K562 (cell line): ENCODE measurements at regions not wholly inside any gene's neighbourhood (a gene's known extent, or its start where the extent isn't known, plus 50 kb on each side); places are given as distances from the start of the nearest gene placed in this dataset.

Source experiments
- ATAC-seq: fragments of 200-7000 bp; cut with Tn5 transposase; 3 replicates; pipeline ENCODE4 v1.9.1; 2020; ENCODE audit warnings: moderate library complexity
- BruUV-seq: library from RNA; stranded (reverse); fragments of 400-500 nt; replicated peaks from 2 replicates; lab custom pipeline; 2021; lab: Mats Ljungman, UMichigan
- CTCF ChIA-PET: fragments of 300-600 bp; formaldehyde crosslinking; extraction: SDS; loops from one replicate; lab custom pipeline; 2021; ENCODE audit warnings: low intra/inter-chr PET ratio; lab: Yijun Ruan, JAX
- POLR2A ChIA-PET: fragments of 300-600, 350-650 bp; sonication (Branson Sonifier 250); formaldehyde crosslinking; extraction: SDS; loops from one replicate; lab custom pipeline; 2021; ENCODE audit warnings: antibody characterized with exemption, inconsistent platforms; lab: Yijun Ruan, JAX
- DNase-seq, 4 experiments: peaks; one replicate each; pipeline versions ENCODE4 v3.0.0 to v3.0.0-alpha.2; 2011 to 2018; ENCODE audit warnings: low spot score in 3 of 4, mixed read lengths in 3 of 4; ENCODE audit errors: extremely low read depth in 1 of 4
- FAIRE-seq: peaks from 2 replicates; lab custom pipeline; 2011; peaks lifted over from hg19 to GRCh38; lab: Jason Lieb, UNC
- H2AFZ ChIP-seq: 2 replicates; pipeline ENCODE4 v1.6.0; 2011; ENCODE audit warnings: low read depth, low read length, control low read depth, inconsistent platforms
- H3K27ac ChIP-seq: fragments of 200-600 bp; 3 replicates; pipeline ENCODE4 v1.8.0; 2011; ENCODE audit warnings: low read depth, mild to moderate bottlenecking, control low read depth, inconsistent platforms, low read length, moderate library complexity, mixed read lengths; ENCODE audit errors: extremely low read depth
- H3K27me3 ChIP-seq, 2 experiments: fragments of 300-600 bp in 1 of 2; 2 replicates in 1 of 2; 3 replicates in 1 of 2; pipeline versions ENCODE4 v1.6.0 to v1.8.0; 2011; ENCODE audit warnings: inconsistent platforms in 2 of 2, low read length in 2 of 2, mild to moderate bottlenecking in 1 of 2, mixed read lengths in 1 of 2, moderate library complexity in 1 of 2; ENCODE audit not compliant: control insufficient read depth in 2 of 2, insufficient read depth in 2 of 2
- H3K36me3 ChIP-seq: fragments of 300-600 bp; 3 replicates; pipeline ENCODE4 v1.8.0; 2011; ENCODE audit warnings: mild to moderate bottlenecking, low read length, inconsistent platforms; ENCODE audit not compliant: control insufficient read depth, insufficient read depth
- H3K4me1 ChIP-seq, 2 experiments: fragments of 200-600 bp in 1 of 2; replicated peaks in 1 of 2; 2 replicates in 1 of 2; 3 replicates in 1 of 2; pipeline versions ENCODE4 v1.5.1 to v1.8.0; 2011; ENCODE audit warnings: inconsistent platforms in 2 of 2, low read length in 2 of 2, mild to moderate bottlenecking in 1 of 2, mixed read lengths in 1 of 2, moderate library complexity in 1 of 2; ENCODE audit not compliant: control insufficient read depth in 2 of 2, insufficient read depth in 2 of 2
- H3K4me2 ChIP-seq: 2 replicates; pipeline ENCODE4 v1.6.1; 2011; ENCODE audit warnings: low read length, control low read depth, inconsistent platforms, mixed read lengths; ENCODE audit not compliant: insufficient read depth
- H3K4me3 ChIP-seq: fragments of 200-600 bp; sonication (generic), shearing (Covaris generic); 2 replicates; pipeline ENCODE4 v1.5.1; 2016; ENCODE audit warnings: control low read depth, inconsistent platforms
- H3K79me2 ChIP-seq: fragments of 200-600 bp; 3 replicates; pipeline ENCODE4 v1.8.0; 2011; ENCODE audit warnings: low read length, inconsistent platforms; ENCODE audit not compliant: control insufficient read depth, insufficient read depth
- H3K9ac ChIP-seq, 2 experiments: 2 replicates each; pipeline versions ENCODE4 v1.6.0 to v1.6.1; 2011; ENCODE audit warnings: low read depth in 2 of 2, low read length in 2 of 2, control low read depth in 1 of 2, inconsistent platforms in 1 of 2, mild to moderate bottlenecking in 1 of 2, mixed read lengths in 1 of 2; ENCODE audit not compliant: insufficient read depth in 1 of 2
- H3K9me1 ChIP-seq: one replicate; pipeline ENCODE4 v1.6.0; 2011; ENCODE audit warnings: inconsistent platforms, mild to moderate bottlenecking, low read length, moderate library complexity; ENCODE audit not compliant: control insufficient read depth, insufficient read depth
- H3K9me3 ChIP-seq: replicated peaks from 2 replicates; pipeline ENCODE4 v1.5.1; 2011; ENCODE audit warnings: low read depth, low read length, inconsistent platforms; ENCODE audit not compliant: control insufficient read depth, insufficient read depth
- H4K20me1 ChIP-seq: replicated peaks from 2 replicates; pipeline ENCODE4 v1.6.1; 2011; ENCODE audit warnings: low read length, inconsistent platforms, mixed read lengths; ENCODE audit not compliant: control insufficient read depth, insufficient read depth
- SIN3A ChIP-seq, 2 experiments: fragments of 150-350 bp in 1 of 2; IDR thresholded peaks; 2 replicates each; pipeline ENCODE4 v1.6.1; 2011 to 2016; ENCODE audit warnings: borderline replicate concordance in 2 of 2, low read depth in 2 of 2, low read length in 2 of 2, mild to moderate bottlenecking in 2 of 2, moderate library complexity in 2 of 2; ENCODE audit not compliant: control insufficient read depth in 1 of 2
- SRSF1 ChIP-seq: fragments of 200-400 bp; formaldehyde crosslinking; IDR thresholded peaks from 2 replicates; pipeline ENCODE4 v1.6.1; 2017; ENCODE audit warnings: mild to moderate bottlenecking, low read depth, low read length, moderate library complexity
- ZC3H8 ChIP-seq: fragments of 450-650 bp; IDR thresholded peaks from 2 replicates; pipeline ENCODE4 v1.6.1; 2017
- ZFPM2 ChIP-seq: fragments of 250-450 bp; sonication (Bioruptor Pico); IDR thresholded peaks from 2 replicates; pipeline ENCODE4 v1.5.1; 2022; ENCODE audit warnings: mild to moderate bottlenecking
- WGBS: fragments of 100-300 bp; shearing (Covaris generic); methylation state at CpG from one replicate; pipeline ENCODE4 v1.1.6; 2016; ENCODE audit warnings: low coverage, mixed read lengths; ENCODE audit not compliant: insufficient coverage; ENCODE audit errors: missing lambda C conversion rate; 5-methylcytosine and 5-hydroxymethylcytosine counted together
- in situ Hi-C: fragments of 300-500 bp; cut with MboI; formaldehyde crosslinking; loops from 4 replicates; pipeline ENCODE4 v1.15.0; 2018; ENCODE audit warnings: inconsistent platforms, mixed read lengths
- intact Hi-C: fragments of 100-400 bp; cut with micrococcal nuclease; formaldehyde crosslinking; loops from 2 replicates; pipeline ENCODE4 v1.14.2; 2022

DNA sequence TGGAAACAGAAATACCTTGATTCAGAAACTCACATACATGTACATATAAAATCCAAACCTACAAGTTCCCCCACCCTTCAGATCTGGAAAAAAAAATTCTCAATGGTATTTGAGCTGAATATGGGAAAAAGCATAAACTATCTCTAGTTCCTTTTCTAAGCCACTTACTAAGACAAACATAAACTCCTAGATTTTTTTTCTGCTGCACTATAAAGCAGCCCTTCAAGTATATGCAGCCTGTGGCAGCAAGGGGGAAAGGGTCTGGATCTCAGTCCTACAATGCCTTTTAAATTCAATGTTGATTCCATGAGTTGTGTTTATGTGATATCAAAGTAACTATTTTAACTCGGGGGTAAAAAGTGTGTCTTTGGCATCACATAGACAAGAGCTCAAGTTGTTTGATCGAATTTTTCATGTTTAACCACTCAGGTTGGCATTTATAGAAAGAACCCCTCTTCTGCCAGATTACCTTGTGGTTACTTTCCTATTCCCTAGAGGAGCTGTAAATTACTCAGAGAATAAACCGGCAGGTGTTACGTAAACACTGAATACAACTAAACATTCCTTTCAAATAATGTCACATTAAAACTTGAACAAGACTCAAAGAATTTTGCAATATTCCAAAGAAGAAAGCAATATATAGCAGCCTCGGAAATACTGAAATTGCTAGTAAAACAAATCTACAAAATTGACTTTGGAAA is 91.8 kb upstream of the FER start:
- BruUV-seq = no TSS peak
- DNase-seq (no peak), ATAC-seq (no peak), FAIRE-seq (no peak)
- Histone ChIP-seq H3K9me1 (no peaks in the 10 kb centered on the region), H3K27me3 (peaks cover 2 to 3% of the 10 kb centered on the region in 2 experiments; a peak in 2 of 5 replicates), H3K4me3 (no peak overlapping the region), H3K9ac (no peak overlapping the region), H3K9me3 (no peaks in the 10 kb centered on the region), H2AFZ (no peak overlapping the region), H3K36me3 (no peaks in the 10 kb centered on the region), H3K4me2 (no peak overlapping the region), H3K4me1 (no peaks in the 10 kb centered on the region), H3K27ac (no peak overlapping the region), H4K20me1 (no peaks in the 10 kb centered on the region), H3K79me2 (no peaks in the 10 kb centered on the region)
- in situ Hi-C loops = no loop called here
- TF ChIP-seq SIN3A (IDR thresholded peaks at IDR 0.05; ENCODE audit: borderline replicate concordance in 2 of 2, control insufficient read depth in 1 of 2, low read depth in 2 of 2, low read length in 2 of 2) (no peak), SRSF1 (no peak), ZFPM2 (CRISPR knock-in tag) (no peak)
- POLR2A ChIA-PET = interaction anchor here (1.3 kb wide), 1 partner anchor 11 kb away, joined by 4 read pairs; no protein-coding TSS in a partner anchor
- CTCF ChIA-PET = no interaction called here
- intact Hi-C loops = no loop called here
- WGBS = 1% methylated on average over 5 of the region's 5 CpGs

DNA sequence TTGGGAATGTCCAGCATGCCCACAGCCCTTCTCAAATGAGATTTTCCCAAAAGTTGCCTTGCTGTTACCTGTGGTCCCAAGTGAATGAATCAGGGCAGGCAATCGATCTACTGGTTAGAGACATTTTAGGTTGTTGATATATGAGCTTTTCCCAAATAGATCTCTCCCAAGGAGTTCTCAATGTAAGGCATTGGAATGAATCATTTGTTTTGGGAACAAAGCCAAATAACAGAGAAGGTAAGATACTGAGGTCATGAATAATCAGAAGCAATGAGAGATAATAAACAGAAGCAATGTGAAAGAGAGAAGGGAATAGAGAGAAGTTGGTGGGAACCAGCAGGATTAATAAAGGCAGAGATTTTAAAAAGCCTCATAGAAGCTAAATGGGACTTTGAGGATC is 93.6 kb upstream of the FER start:
- Histone ChIP-seq H3K27ac (no peak overlapping the region), H3K9me3 (no peaks in the 10 kb centered on the region), H3K4me3 (no peak overlapping the region), H3K9me1 (no peaks in the 10 kb centered on the region), H2AFZ (no peak overlapping the region), H3K4me1 (no peaks in the 10 kb centered on the region), H3K4me2 (no peak overlapping the region), H3K79me2 (no peaks in the 10 kb centered on the region)
- 0% methylated on average over 1 of the region's 1 CpG for WGBS
- DNase-seq (no peak), FAIRE-seq (no peak), ATAC-seq (no peak)
- no TSS peak for BruUV-seq
- CTCF ChIA-PET = no interaction called here
- intact Hi-C loops (no loop called here), in situ Hi-C loops (no loop called here)
- POLR2A ChIA-PET = no interaction called here
- TF ChIP-seq ZC3H8 = no peak
- TF ChIP-seq, all 486 proteins: peak for 0
- H3K36me3 ChIP-seq = no peaks in the 10 kb centered on the region
- H4K20me1 ChIP-seq = no peaks in the 10 kb centered on the region
- H3K9ac ChIP-seq = no peak overlapping the region
- H3K27me3 ChIP-seq = no peaks in the 10 kb centered on the region
